PC-3 (cell line): ENCODE measurements at regions not wholly inside any gene's neighbourhood (a gene's known extent, or its start where the extent isn't known, plus 50 kb on each side); places are given as distances from the start of the nearest gene placed in this dataset.

ENCODE experiments used
- EZH2 ChIP-seq: fragments of 300-600 bp; sonication (generic); IDR thresholded peaks from one replicate; pipeline ENCODE4 v1.6.1; 2017; ENCODE audit warnings: antibody characterized with exemption, mild to moderate bottlenecking, low read length; ENCODE audit not compliant: unreplicated experiment
- TF ChIP-seq, protein P1 (sequence below): fragments of 300-600 bp; sonication (generic); conservative IDR thresholded peaks from 2 replicates; pipeline ENCODE4 v1.5.1; 2017; ENCODE audit warnings: antibody characterized with exemption, low read depth, mild to moderate bottlenecking, low read length

DNA sequence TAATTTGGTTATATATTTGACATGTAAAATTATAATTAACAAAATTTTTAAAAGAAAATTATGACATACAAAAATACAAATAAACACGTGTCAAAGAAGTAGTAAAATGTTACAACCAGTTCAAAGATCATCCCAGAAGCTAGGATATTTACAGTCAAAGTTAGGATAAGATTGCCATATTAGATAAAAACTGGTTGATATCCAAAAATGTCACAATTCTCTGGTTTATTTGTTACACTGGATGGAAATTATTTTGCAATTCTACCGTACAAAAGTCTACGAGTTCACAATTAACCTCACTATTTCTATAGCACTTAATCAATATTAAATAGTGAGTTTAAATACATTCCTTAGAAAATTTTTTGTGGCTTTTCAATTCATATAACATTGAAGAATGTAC is 673.8 kb downstream of the GBE1 start:
- TF ChIP-seq, protein P1, sequence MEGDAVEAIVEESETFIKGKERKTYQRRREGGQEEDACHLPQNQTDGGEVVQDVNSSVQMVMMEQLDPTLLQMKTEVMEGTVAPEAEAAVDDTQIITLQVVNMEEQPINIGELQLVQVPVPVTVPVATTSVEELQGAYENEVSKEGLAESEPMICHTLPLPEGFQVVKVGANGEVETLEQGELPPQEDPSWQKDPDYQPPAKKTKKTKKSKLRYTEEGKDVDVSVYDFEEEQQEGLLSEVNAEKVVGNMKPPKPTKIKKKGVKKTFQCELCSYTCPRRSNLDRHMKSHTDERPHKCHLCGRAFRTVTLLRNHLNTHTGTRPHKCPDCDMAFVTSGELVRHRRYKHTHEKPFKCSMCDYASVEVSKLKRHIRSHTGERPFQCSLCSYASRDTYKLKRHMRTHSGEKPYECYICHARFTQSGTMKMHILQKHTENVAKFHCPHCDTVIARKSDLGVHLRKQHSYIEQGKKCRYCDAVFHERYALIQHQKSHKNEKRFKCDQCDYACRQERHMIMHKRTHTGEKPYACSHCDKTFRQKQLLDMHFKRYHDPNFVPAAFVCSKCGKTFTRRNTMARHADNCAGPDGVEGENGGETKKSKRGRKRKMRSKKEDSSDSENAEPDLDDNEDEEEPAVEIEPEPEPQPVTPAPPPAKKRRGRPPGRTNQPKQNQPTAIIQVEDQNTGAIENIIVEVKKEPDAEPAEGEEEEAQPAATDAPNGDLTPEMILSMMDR = no peak
- TF ChIP-seq EZH2 = no peak
